NAMALWA (cell line): ENCODE measurements at regions not wholly inside any gene's neighbourhood (a gene's known extent, or its start where the extent isn't known, plus 50 kb on each side); places are given as distances from the start of the nearest gene placed in this dataset.
"Not testable (repeated sequence)": the region's sequence is repeated elsewhere in the genome, so short reads cannot be mapped to it uniquely, and the experiment has no call there.

ENCODE experiments used
- DNase-seq: peaks from one replicate; pipeline ENCODE4 v3.0.0-alpha.2; 2015; ENCODE audit warnings: low spot score

GRCh38 chr4:31370866-31371465, 650.8 kb downstream of the PCDH7 start:
- DNase-seq: peak; percentile 84

- no peak for DNase-seq
These were observed 654.2 kb downstream of the PCDH7 start for GRCh38 chr4:31374256-31374960.

- DNase-seq: no peak
These were observed 655.8 kb downstream of the PCDH7 start for GRCh38 chr4:31375936-31376335.

GRCh38 chr4:31379364-31379763, 659.2 kb downstream of the PCDH7 start:
- no peak for DNase-seq

GRCh38 chr4:31383767-31384166, 663.6 kb downstream of the PCDH7 start:
- no peak for DNase-seq

GRCh38 chr4:31390849-31391248, 670.7 kb downstream of the PCDH7 start:
- no peak for DNase-seq

GRCh38 chr4:31391976-31392375, 671.8 kb downstream of the PCDH7 start:
- no peak for DNase-seq

GRCh38 chr4:31392923-31393322, 672.8 kb downstream of the PCDH7 start:
- DNase-seq: no peak

GRCh38 chr4:31408121-31408520, 688.0 kb downstream of the PCDH7 start:
- DNase-seq: no peak

- no peak for DNase-seq
These were observed 691.4 kb downstream of the PCDH7 start for GRCh38 chr4:31411565-31411964.

- no peak for DNase-seq
These were observed 695.5 kb downstream of the PCDH7 start for GRCh38 chr4:31415629-31416028.

GRCh38 chr4:31416498-31416897, 696.3 kb downstream of the PCDH7 start:
- no peak for DNase-seq

- DNase-seq: no peak
These were observed 696.9 kb downstream of the PCDH7 start for GRCh38 chr4:31417040-31417439.

- no peak for DNase-seq
These were observed 701.8 kb downstream of the PCDH7 start for GRCh38 chr4:31422006-31422405.

GRCh38 chr4:31427691-31428090, 707.5 kb downstream of the PCDH7 start:
- DNase-seq: no peak

GRCh38 chr4:31442236-31442635, 722.1 kb downstream of the PCDH7 start:
- DNase-seq: peak; percentile 17

- no peak for DNase-seq
These were observed 725.4 kb downstream of the PCDH7 start for GRCh38 chr4:31445526-31445925.

GRCh38 chr4:31455612-31456011, 735.4 kb downstream of the PCDH7 start:
- no peak for DNase-seq

GRCh38 chr4:31458813-31459212, 738.6 kb downstream of the PCDH7 start:
- no peak for DNase-seq

GRCh38 chr4:31461421-31461820, 741.3 kb downstream of the PCDH7 start:
- no peak for DNase-seq

GRCh38 chr4:31467781-31468180, 747.6 kb downstream of the PCDH7 start:
- no peak for DNase-seq

GRCh38 chr4:31474221-31474620, 754.1 kb downstream of the PCDH7 start:
- DNase-seq: no peak

- DNase-seq: no peak
These were observed 762.5 kb downstream of the PCDH7 start for GRCh38 chr4:31482691-31483090.

GRCh38 chr4:31499216-31499615, 779.0 kb downstream of the PCDH7 start:
- DNase-seq: not testable (repeated sequence)
